Liver (tissue), 8 donors: ENCODE measurements at regions not wholly inside any gene's neighbourhood (a gene's known extent, or its start where the extent isn't known, plus 50 kb on each side); places are given as distances from the start of the nearest gene placed in this dataset.

ENCODE experiments used
- DNase-seq: peaks from one replicate; pipeline ENCODE4 v3.0.0-alpha.2; 2017; ENCODE audit warnings: low spot score
- H3K27ac ChIP-seq, 2 donors: one replicate each; pipeline ENCODE4 v1.7.0; 2013; ENCODE audit warnings: inconsistent platforms in 2 of 2, low read length in 2 of 2, control low read depth in 1 of 2, low read depth in 1 of 2, mild to moderate bottlenecking in 1 of 2
- H3K27me3 ChIP-seq, 4 donors: one replicate each; pipeline versions ENCODE4 v1.6.1 to v1.7.0; 2013; ENCODE audit warnings: low read length in 3 of 4, inconsistent platforms in 1 of 4, mild to moderate bottlenecking in 1 of 4, moderate library complexity in 1 of 4; ENCODE audit not compliant: control insufficient read depth in 4 of 4, insufficient read depth in 4 of 4
- H3K36me3 ChIP-seq, 4 donors: one replicate each; pipeline versions ENCODE4 v1.6.1 to v1.7.0; 2013; ENCODE audit warnings: low read length in 3 of 4, mild to moderate bottlenecking in 3 of 4, low read depth in 1 of 4, moderate library complexity in 1 of 4; ENCODE audit not compliant: control insufficient read depth in 4 of 4, insufficient read depth in 3 of 4
- H3K4me1 ChIP-seq, 4 donors: one replicate each; pipeline versions ENCODE4 v1.6.1 to v1.7.0; 2013; ENCODE audit warnings: low read length in 3 of 4, mild to moderate bottlenecking in 3 of 4, moderate library complexity in 1 of 4; ENCODE audit not compliant: control insufficient read depth in 4 of 4, insufficient read depth in 4 of 4
- H3K4me3 ChIP-seq, 3 donors: one replicate each; pipeline versions ENCODE4 v1.6.1 to v1.7.0; 2013; ENCODE audit warnings: low read length in 3 of 3, control low read depth in 1 of 3, low read depth in 1 of 3, mild to moderate bottlenecking in 1 of 3
- H3K9ac ChIP-seq, 2 donors: one replicate each; pipeline ENCODE4 v1.7.0; 2013; ENCODE audit warnings: low read length in 2 of 2, mild to moderate bottlenecking in 2 of 2, moderate library complexity in 2 of 2, control low read depth in 1 of 2, low read depth in 1 of 2
- H3K9me3 ChIP-seq, 4 donors: one replicate each; pipeline versions ENCODE4 v1.6.1 to v1.7.0; 2013; ENCODE audit warnings: low read length in 3 of 4; ENCODE audit not compliant: control insufficient read depth in 4 of 4
- ATF3 ChIP-seq: IDR thresholded peaks from 2 replicates; pipeline ENCODE4 v1.6.1; 2016; ENCODE audit warnings: antibody characterized with exemption
- CTCF ChIP-seq: fragments of 150-350 bp; IDR thresholded peaks from 2 replicates; pipeline ENCODE4 v1.5.1; 2017; ENCODE audit warnings: improper control_type of control experiment, low read depth, low read length; ENCODE audit not compliant: missing input control
- EGR1 ChIP-seq, 2 donors: IDR thresholded peaks; 2 replicates each; pipeline ENCODE4 v1.6.1; 2016 to 2018; ENCODE audit warnings: antibody characterized with exemption in 2 of 2, low read depth in 2 of 2
- FOXA1 ChIP-seq: IDR thresholded peaks from 2 replicates; pipeline ENCODE4 v1.6.1; 2016; ENCODE audit warnings: antibody characterized with exemption
- FOXA2 ChIP-seq: IDR thresholded peaks from 2 replicates; pipeline ENCODE4 v1.6.1; 2016; ENCODE audit warnings: antibody characterized with exemption
- GABPA ChIP-seq, 2 donors: IDR thresholded peaks in 1 of 2; conservative IDR thresholded peaks in 1 of 2; 2 replicates each; pipeline ENCODE4 v1.6.1; 2016; ENCODE audit warnings: antibody characterized with exemption in 2 of 2, mild to moderate bottlenecking in 1 of 2, moderate library complexity in 1 of 2
- HNF4A ChIP-seq, 2 donors: conservative IDR thresholded peaks; 2 replicates each; pipeline ENCODE4 v1.6.1; 2016; ENCODE audit warnings: antibody characterized with exemption in 2 of 2, mild to moderate bottlenecking in 2 of 2
- HNF4G ChIP-seq: IDR thresholded peaks from 2 replicates; pipeline ENCODE4 v1.6.1; 2016; ENCODE audit warnings: antibody characterized with exemption
- JUND ChIP-seq, 2 donors: IDR thresholded peaks; 2 replicates each; pipeline ENCODE4 v1.6.1; 2016; ENCODE audit warnings: antibody characterized with exemption in 2 of 2
- MAX ChIP-seq: IDR thresholded peaks from 2 replicates; pipeline ENCODE4 v1.6.1; 2016; ENCODE audit warnings: antibody characterized with exemption
- NR2F2 ChIP-seq: IDR thresholded peaks from 2 replicates; pipeline ENCODE4 v1.6.1; 2016; ENCODE audit warnings: antibody characterized with exemption
- RAD21 ChIP-seq, 2 donors: IDR thresholded peaks; 2 replicates each; pipeline ENCODE4 v1.6.1; 2016; ENCODE audit warnings: antibody characterized with exemption in 2 of 2, mild to moderate bottlenecking in 2 of 2
- REST ChIP-seq: IDR thresholded peaks from 2 replicates; pipeline ENCODE4 v1.6.1; 2016; ENCODE audit warnings: antibody characterized with exemption, mild to moderate bottlenecking
- RXRA ChIP-seq, 2 donors: IDR thresholded peaks; 2 replicates each; pipeline ENCODE4 v1.6.1; 2017 to 2018; ENCODE audit warnings: antibody characterized with exemption in 2 of 2, mild to moderate bottlenecking in 1 of 2
- SP1 ChIP-seq: IDR thresholded peaks from 2 replicates; pipeline ENCODE4 v1.6.1; 2018; ENCODE audit warnings: antibody characterized with exemption, mild to moderate bottlenecking
- TAF1 ChIP-seq: conservative IDR thresholded peaks from 2 replicates; pipeline ENCODE4 v1.6.1; 2016; ENCODE audit warnings: antibody characterized with exemption, mild to moderate bottlenecking
- YY1 ChIP-seq: IDR thresholded peaks from 2 replicates; pipeline ENCODE4 v1.6.1; 2016; ENCODE audit warnings: antibody characterized with exemption, mild to moderate bottlenecking
- ZBTB33 ChIP-seq: IDR thresholded peaks from 2 replicates; pipeline ENCODE4 v1.6.1; 2016; ENCODE audit warnings: antibody characterized with exemption
- WGBS: extraction: QIAGEN DNeasy Blood & Tissue Kit; methylation state at CpG from one replicate; pipeline ENCODE4 v1.1.7; 2013; 5-methylcytosine and 5-hydroxymethylcytosine counted together
- donor health status: healthy.
- donor health status: healthy.
- donor health status: healthy.
- donor health status: healthy.
- donor health status: healthy.

DNA sequence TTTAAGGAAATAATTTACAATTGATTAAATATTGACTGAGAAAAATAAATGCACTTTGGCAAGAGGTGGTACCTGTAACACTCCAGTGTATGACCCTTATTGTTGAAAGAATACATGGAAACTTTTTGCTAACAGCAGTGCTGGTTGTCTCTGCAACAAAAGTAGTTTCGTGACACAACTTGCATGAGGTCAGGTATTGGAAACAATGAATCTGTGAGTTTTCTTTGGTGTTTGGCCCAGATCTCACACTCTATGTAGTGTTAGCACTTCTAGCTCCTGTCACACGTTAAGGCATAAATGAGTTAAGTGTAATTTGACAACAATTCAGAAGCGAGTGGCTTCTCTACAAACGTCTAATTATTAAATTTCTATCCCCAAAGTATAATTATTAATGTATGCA lies 137.7 kb upstream of the MDFIC start:
- TF ChIP-seq REST (no peak), FOXA1 (no peak), RXRA (IDR thresholded peaks at IDR 0.05) (no peak), CTCF (no peak), ATF3 (no peak), TAF1 (no peak), GABPA (IDR thresholded peaks at IDR 0.05 in 1 of 2, conservative IDR thresholded peaks at IDR 0.05 in 1 of 2) (no peak), EGR1 (IDR thresholded peaks at IDR 0.05; ENCODE audit: low read depth in 2 of 2) (no peak), SP1 (no peak), HNF4A (conservative IDR thresholded peaks at IDR 0.05) (no peak), HNF4G (no peak), JUND (IDR thresholded peaks at IDR 0.05) (no peak), FOXA2 (no peak), MAX (no peak), NR2F2 (no peak), RAD21 (IDR thresholded peaks at IDR 0.05) (no peak)
- DNase-seq, result no peak
- Histone ChIP-seq H3K36me3 (no peaks in the 10 kb centered on the region), H3K4me3 (no peak overlapping the region), H3K27me3 (no peaks in the 10 kb centered on the region), H3K9ac (no peak overlapping the region), H3K27ac (no peak overlapping the region), H3K4me1 (no peaks in the 10 kb centered on the region), H3K9me3 (no peaks in the 10 kb centered on the region)
- 76% methylated on average over 4 of the region's 4 CpGs for WGBS

- Histone ChIP-seq H3K36me3 (no peaks in the 10 kb centered on the region), H3K9me3 (no peaks in the 10 kb centered on the region), H3K4me1 (no peaks in the 10 kb centered on the region), H3K4me3 (no peak overlapping the region), H3K27me3 (no peaks in the 10 kb centered on the region), H3K27ac (no peak overlapping the region), H3K9ac (no peak overlapping the region)
- TF ChIP-seq ATF3 (no peak), YY1 (no peak), GABPA (IDR thresholded peaks at IDR 0.05 in 1 of 2, conservative IDR thresholded peaks at IDR 0.05 in 1 of 2) (no peak), SP1 (no peak), MAX (no peak), CTCF (no peak), FOXA2 (no peak), HNF4G (no peak), TAF1 (no peak), RAD21 (IDR thresholded peaks at IDR 0.05) (no peak), EGR1 (IDR thresholded peaks at IDR 0.05; ENCODE audit: low read depth in 2 of 2) (no peak), HNF4A (conservative IDR thresholded peaks at IDR 0.05) (no peak), ZBTB33 (no peak), FOXA1 (no peak)
- no peak for DNase-seq
- WGBS, result 68% methylated on average over 1 of the region's 1 CpG
Measured at GRCh38 chr7:114784746-114785145, 137.1 kb upstream of the MDFIC start.
